ENCODE measurements at regions not wholly inside any gene's neighbourhood (a gene's known extent, or its start where the extent isn't known, plus 50 kb on each side); places are given as distances from the start of the nearest gene placed in this dataset.

DNA sequence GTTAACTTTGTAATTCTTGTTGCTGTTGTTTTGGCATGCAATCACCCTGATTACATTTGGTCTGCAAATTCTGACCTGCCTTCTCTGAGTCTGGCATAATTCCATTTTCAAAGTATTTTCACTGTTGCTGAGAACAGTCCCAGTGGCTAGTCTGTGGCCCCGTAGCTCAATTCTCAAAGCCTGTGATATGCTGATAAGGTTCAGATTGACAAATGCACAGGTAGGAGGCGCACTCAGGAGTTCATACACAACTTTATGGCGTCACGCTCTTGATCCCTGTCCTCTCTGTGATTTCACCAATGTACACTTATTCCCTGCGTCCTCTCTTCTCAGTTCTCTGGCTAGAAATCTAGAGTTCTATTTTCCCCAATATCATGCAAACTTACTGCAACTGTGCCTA is 376.6 kb upstream of the SLCO3A1 start:
- no peak for DNase-seq

DNA sequence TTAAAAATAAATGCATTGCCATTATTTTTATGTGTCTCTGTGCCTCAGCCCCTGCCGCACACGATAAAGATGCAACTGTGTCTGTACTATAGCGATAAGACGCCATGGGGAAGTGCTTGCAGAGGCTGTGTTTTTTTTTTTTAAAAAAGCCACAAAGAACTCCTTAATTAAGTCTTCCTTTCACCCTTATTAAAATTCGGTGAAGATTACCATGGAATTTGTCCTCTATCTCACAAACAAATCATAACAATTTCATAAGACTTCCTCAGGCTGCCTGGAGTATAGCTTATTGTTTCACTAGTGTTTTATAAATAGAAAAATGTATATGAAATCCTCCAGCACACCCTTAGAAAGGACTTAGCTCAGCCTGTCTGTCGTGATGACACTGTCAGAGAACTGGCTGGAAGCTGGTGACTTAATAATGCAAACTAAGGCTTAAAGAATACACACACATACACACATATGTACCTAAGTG is 374.8 kb upstream of the SLCO3A1 start:
- no peak for DNase-seq

DNA sequence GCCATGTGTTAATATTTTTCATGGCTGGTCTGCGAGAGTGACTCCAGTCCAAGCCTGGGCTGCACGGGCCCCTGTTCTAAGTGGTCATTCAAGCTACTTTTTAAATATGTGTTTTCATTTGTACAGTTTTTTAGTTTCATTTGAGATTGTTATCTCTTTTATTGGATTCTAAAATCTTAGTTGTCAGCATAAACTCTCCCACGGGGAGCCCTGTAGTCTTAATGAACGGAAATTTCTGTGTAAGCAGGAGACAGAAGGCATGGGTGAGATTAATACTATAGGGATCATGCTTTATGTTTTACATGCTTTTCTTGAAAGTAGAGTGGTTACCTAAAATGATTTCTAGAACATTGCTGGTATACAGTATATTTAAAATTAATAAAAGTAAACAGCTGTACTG is 373.1 kb upstream of the SLCO3A1 start:
- no peak for DNase-seq

DNA sequence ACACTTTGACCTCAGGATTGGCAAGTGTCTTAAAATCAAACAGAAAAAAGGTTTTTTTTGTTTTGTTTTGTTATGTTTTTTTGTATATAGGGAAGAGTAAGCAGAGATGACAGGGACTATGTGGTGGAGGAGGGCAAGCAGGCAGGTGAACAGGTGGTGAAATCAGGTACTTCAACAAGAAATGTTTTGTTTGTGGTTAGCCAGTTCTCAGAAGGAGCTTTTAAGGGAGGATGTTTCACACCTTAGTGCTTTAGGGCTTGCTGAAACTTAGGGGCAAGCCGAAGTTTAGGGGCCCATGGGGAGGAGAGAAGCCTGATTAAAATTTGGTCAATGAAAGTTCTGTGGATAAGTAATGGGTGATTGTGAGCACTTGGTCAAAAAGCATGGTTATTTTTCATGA is 370.7 kb upstream of the SLCO3A1 start:
- DNase-seq, result peak; percentile 2

DNA sequence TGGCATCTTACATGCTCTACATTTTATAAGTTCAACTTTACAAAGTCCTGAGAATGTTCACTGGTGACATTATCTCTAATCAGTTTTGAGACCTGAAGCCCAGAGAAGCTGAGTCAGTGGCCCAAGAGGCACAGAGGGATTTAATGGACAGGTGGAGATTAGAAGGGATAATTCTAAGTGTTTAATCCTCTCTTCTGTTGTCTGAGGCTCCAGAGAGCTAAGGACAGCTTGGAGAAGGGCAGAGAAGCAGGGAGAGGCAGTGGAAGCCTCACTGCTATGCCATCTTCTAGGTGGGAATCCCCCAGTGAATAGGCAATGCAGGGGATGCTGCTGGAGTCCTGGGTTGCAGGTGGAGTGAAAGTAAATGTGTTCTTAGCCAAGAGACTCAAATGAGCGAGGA is 369.4 kb upstream of the SLCO3A1 start:
- no peak for DNase-seq

DNA sequence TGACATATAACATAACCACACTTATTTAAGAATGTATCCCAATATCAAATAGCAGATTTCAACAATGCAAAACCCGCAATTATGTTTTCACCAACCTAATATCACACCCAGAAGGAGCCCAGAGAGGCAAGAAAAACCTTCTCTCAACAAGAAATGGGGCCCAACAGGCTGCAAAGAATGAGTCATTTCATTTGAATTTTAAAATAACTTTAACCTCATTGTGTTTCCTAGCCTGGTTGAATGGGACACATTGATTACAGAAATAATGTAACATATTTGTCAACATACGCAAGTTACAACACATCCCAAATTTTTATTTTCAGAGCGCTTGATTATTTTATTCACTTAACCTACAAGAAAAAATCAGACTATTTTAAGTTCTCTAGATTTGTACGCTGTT is 365.1 kb upstream of the SLCO3A1 start:
- DNase-seq, result no peak

DNA sequence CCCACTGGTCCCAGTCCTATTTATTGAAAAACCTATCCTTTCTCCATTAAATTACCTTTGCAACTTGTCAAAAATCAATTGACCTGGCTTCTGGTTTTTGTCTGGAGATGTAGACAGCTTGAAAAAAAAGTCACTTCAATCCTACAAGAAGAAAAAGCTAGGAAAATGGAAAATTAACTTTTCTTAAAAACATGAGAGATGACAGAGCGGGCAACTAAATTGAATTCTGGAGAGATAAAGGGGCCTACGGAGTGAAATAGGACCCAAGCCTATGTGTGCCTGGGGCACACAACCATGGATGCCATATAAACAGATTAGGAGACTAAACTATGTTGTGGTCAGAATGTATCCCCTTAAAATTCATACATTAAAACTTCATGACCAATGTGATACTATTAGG is 363.3 kb upstream of the SLCO3A1 start:
- DNase-seq, result no peak

DNA sequence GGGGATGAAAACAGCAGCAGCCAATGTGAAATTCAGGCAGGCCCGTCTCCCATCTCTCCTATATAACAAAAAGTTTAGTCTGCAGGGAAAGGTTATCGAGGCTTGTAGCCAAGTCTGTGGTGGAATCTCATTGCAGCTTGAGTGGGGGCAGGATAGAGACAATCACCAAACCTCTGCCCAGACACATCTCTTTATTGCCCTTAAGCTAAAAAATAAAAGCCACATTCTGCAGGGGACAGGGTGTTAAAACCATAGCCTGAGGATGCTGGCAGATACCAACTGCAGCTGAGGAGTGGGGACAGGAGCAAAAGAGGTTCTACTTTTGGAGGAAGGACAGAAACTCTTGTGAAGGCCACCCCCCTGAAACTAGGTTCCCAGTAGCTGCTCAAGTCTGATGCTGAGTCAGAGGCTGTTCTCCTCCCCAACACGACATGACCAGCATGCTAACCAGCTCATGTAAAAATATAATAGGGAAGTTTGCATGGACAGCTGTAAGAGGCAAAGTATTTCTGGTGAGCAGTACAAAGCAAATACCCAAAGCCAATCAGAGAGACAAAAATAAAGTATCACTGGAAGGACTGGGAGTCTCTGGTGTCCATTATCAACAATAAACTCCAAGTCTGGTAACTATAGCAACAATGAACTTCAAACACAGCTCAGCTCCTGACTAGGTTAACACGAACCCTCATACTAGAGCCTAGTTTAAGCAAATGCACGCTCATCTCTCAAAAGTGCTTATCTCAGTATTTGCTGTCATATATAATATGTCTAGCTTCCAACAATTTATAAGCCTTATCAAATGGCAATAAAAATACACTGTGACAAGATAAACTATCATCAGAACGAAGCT is 362.2 kb upstream of the SLCO3A1 start:
- no peak for DNase-seq

DNA sequence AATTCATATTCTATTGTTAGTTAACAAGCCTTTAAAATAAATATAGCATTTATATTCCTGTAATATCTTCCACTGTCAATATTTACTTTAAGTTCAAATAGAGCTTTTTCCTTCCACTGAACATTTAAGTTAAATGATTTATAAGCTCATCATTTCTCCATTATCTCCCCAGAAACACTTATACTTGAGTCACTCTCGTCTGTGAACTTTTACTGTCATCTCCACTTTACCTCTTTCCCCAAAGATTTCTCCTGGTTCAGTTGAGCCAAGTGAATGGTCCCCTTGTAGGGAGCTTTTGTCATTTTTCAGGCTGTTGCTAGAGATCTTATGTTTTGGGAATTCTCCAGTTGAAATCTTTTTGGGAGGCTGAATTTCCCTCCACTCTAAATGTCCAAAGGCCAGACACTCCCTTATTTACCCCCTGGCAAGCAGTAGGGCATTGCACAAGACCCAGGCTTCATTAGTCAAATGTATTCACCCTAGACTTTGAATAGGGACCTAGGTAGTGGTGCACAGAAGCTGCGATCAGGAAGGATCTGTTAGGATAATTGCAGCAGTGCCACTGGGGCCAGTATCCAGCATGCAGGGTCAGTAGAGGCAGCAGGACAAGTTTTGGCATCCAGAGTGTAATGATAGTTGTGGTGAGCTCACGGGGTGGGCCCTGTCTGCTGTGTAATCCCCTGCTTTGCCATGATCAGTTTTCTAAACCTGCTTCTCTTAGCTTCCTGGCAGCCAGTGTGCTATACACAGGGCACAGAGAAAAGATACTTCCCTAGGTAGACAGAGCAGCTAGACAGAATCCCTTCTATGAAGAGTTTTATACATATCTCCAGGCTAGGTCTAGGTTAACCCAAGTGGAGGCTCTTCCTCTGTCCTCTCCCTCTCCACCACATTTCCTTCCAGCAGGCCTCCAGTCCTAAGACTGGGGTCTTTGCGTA is 356.5 kb upstream of the SLCO3A1 start:
- no peak for DNase-seq

DNA sequence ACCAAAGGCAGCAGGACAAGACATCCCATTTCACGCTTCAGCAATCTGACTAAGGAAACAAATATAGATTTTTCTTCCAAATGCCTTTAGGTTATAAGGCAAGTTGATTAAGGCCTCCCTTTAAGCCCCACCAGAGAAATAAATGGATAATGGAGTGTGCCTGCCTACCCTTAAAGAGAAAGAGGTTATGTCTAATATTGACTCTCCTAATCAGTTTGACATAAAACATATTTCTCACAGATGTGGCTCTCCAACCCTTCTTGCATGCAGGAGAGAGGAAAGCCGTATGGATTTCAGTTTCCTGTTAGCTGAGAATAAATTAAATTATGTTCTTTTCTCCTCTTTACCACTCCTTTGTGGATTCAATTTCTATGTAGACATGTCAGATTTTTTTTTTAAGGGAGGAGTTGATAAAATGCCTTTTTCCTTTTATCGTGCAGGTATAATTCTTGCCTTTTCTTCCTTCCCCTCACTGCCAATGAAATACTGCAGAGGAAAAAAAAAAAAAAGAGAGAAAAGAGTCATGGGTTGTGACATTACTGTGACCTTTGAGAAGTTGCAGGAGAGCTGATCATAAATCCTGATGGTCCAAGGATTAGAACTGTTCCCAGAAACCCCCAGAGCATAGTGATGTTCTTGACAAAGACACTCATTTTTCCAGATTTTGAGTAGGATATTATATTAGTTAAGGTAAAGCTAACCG is 355.3 kb upstream of the SLCO3A1 start:
- DNase-seq, result no peak

DNA sequence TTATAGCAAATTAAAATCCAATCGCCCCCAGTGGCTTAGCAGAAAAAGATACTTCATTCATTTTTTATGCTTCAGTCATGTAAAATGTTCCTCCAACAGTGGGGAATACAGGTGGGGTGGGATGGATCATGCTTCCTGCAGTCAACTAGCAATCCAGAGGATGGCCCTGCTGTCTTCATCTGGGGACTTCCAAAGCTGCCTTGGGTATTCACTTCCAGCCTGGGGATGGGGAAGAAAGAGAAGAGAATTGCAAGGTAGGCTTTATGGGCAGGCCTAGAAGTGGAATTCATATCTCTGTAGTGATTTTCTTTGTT is 354.8 kb upstream of the SLCO3A1 start:
- no peak for DNase-seq

DNA sequence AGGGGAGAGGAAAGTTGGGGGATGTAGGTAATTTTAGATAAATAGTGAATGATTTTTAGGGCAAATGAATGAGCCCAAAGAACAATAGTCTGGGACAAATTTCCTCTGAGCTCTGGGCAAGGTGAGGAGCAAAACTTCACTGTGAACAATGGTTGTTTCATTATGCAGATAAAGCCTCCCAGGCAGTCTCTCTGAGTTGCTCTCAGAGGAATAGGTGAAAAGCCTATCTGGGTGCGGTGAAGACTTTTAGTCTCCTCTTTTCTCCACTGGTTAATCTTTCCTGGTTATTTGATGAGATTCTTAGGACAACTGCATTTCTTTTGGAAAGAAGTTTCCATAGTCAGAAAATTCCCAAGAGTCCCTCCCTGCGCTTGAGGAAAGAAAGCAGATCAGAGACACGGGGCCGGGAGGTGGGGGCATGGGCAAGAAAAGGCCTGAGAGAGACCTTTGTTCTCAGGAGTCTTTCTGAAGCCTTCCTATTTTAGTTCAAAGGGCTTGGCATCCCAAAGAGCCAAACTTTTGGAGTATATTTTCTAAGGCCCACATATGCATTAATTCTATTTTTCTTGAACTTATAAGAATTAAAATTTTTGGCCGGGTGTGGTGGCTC is 353.6 kb upstream of the SLCO3A1 start:
- no peak for DNase-seq

DNA sequence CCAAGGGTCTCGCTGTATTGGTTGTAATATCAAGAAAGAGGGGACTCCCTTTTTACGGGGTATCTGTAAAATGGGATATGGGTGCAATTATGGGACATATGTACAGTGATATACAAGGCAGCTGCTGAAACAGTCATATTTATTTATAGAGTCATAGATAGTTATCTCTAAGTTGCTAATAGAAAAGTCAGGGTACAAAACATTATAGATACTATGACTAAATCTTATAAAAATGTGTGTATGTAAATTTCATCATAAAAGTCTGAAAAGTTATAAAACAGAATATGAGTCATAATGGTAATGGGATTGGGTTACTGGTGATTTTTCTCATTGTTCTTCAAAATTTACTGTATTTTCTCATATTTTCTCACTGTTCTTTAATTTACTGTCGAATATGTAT is 344.9 kb upstream of the SLCO3A1 start:
- no peak for DNase-seq

DNA sequence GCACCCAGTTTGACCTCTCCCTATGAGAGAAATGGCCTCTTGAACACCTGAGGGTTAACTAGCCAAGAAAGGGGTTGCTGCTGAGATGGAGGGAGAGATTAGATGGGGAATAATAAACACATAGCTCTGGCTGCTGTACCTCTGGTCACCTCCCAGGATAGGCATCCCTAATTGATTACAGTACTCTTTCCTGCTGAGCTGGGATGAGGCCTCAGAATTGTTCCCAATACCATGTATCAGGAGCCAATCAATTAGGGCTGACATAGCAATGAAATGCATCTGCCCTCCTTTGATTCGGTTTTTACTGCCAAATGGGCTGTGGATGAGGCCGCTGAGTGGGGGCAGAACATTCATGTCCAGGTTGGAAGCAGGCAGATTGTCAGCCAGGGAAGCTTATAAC is 339.4 kb upstream of the SLCO3A1 start:
- DNase-seq, result no peak

DNA sequence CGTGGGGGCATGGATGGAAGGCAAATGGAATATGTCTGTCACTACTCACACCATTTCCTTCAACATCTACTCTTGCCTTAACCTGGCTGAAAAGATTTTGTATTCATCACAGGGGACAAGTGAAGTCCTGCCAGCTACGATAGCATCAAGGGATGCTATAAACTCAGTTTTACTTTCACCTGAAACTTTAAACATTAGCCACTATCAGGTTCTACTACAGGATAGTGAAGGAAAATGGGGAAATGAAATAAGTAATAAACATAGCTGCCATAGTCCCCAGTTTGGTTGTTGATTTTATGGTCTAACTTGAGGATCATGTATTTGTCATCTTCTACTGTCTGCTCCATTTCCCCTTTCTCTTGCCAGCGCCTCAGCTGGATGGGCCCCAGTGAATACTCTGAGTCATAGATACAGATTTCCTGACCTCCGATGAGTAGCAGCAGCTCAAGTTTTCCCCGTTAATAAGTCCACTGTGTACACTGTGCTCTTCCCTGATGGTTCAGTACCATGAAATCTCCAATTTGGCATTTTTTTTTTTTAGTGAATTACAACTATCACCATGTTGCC is 338.2 kb upstream of the SLCO3A1 start:
- no peak for DNase-seq

DNA sequence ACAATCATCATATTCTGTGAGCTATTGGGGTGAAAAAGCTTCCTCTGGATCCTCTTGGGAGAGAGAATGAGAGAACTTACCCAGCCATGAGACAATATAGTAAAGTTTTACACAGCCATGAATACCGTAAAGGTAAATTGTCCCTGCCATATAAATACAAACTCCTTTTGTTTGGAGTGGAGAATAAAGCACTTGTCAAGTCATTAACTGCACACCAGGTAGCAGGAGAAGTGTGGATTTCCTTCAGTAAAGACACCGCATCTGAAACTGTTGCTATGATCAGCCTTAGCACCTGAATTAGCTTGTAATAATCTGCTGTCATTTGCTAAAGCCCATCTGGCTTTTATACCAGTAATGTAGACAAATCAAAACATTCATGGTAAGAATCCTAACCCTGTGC is 336.6 kb upstream of the SLCO3A1 start:
- no peak for DNase-seq

DNA sequence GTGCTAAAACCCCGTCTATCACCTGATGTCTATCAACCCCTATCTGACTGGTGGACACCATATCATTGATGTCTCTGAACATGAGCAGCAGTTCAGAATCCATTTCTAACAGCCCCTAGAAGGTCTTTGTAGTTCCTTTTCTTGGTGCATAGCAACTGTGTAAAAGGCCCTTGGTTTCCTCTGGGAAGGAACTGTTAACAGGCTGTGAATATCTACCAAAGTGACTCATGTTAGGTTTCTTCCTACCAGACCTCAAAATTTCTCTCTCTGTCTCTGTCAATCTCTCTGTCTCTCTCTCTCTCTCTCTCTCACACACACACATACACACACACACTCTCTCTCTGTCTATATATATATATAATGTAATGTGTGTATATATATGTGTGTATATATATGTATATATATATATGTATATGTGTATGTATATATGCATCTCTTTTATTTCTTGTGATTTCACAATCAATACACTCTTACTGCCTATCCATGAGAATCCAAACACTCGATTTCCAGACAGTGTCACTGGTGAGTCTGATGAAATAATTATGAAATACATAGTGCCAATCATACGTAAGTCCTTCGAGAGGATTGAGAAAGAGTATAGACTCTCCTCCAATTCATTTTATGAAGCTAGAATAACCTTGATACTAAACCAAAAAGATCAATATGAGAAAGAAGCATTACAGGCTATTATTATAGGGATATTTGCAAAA is 335.9 kb upstream of the SLCO3A1 start:
- DNase-seq, result no peak

DNA sequence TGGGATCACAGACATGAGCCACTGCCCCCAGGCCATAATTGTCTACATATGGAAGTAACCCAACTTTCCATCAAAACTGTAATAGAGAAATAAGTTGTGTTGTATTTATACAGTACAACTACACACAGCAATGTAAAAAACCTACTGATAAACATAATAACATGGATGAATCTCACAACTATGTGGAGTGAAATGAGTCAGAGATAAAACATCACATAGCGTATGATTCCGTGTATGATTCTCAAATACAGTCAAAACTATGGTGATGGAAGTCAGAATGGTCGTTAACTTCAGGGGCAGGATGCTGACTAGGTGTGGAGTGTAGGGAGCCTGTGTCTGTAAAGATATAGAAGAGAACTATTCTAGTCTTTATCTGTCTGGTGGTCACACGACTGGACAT is 332.7 kb upstream of the SLCO3A1 start:
- no peak for DNase-seq

DNA sequence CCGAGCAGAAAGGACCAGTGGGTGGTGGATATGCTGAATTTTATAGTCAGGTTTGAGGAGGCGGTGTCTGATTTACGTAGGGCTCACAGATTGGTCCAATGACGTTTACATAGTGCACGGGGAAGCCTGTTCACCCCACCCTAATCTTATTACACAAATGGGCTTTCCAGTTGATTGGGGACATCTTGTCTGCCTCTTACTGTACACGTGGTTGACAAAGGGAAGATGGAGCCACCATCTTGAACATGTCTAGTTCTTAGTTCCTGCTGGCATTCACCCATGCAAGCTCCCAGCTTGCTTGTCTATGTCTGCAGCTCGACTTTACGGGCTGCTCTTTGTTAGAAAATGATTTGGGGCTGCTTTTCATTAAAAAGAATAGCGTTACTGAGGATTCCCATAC is 332.0 kb upstream of the SLCO3A1 start:
- no peak for DNase-seq

DNA sequence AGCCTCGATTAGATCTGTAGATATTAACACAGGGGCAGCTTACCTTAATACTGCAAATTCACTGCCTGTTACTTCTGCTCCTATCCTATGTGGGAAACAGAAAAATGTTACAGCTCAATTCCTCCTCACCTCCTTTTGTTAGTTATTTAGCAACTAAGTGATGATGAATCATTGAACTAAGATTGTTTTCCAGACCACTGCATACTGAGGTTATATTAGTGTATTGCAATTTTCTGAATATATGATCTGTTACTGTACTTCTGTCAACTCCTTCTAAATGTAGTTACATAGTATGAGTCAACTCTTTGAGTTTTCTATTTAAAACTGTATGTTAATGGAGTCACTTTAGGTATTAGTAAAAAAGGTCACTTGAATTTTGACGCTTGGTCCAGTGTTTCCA is 331.5 kb upstream of the SLCO3A1 start:
- DNase-seq, result no peak

DNA sequence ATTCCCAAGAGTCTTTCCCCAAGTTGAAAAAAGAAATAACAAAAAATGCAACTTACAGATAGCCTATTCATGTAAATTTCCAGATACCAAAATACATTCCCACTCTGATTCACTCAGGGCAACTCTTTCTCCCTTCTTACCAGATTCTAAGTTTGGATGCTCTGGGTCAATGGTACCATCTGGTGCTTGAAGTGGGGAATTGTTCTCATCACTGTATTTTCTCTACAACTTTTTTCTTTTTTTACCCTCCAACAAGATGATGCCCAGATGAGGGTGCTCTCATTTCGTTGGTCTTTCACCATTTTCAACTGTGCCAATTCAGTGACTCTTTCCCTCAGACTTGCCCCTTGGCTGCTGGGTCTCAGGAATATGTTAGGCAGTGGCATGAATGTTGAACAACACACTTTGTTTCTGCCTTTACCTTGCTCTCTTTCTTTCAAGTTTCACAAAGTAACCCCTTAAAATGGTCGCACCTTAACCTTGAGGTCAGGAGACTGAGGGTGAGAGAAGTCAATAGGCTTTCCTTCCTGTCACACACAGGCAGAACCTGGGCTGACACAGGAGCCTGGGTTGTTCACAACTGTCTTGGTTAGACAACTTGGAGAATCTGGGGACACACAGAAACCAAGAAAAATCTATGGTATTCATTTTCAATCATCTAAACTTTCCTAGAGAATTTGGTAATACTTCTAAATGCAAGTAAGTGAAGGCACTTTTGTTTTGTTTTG is 330.7 kb upstream of the SLCO3A1 start:
- peak; percentile 23 for DNase-seq
